ENCODE measurements at regions not wholly inside any gene's neighbourhood (a gene's known extent, or its start where the extent isn't known, plus 50 kb on each side); places are given as distances from the start of the nearest gene placed in this dataset.

DNA sequence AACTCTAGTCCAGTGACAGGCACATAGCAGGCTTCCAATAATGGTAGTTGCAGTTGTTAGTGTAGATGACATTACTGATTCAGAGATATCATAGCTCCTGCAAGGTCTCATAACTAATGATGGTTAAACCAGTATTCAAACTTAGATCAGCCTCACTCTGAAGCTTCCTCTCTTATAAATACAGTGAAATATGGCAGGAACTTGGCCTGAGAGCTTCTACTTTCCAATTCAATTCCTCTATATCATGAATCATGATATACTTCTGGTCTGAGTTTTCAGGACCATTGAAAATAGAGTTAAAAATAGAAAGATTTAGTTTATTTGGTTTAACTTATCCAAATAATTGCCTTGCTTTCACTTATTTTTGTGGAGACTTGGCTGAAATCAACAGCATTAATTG is 167.5 kb upstream of the NOVA1 start:
- DNase-seq (ENCODE audit: low read depth): no peak

DNA sequence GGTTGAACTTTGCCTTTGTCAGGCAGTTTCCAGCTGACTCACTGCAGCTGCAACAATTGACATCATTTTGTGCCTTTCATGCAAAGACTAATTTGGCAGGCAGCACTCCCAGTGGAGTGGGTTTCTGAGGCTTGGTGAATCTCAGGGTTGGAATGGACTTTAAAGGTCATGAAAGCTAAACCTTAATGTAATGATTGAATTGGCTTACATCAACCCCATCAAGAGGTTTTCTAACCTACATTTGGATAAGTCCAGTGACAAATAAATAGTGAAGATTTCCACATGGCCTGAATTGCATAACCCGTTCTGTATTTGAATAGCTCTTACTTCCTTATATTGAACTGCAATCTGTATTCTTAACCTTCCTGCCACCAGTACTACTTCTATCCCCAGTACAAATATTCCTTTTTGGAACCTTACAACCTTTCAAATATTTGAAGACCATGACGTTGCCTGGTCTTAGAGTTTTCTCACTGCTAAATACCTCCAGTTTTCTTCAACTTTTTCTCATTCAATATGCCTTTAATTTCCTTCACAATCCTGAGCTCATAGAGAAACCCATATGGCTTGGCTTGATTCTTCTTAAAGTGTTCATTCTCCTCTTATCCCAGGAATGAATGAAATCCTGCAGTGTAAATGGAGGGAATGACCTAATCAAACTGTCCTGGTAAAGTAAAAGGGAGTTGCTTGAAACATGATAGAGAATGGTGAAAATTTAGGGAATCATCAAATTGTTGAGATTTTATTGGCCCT is 168.1 kb upstream of the NOVA1 start:
- no peak overlapping the region for H3K4me3 ChIP-seq (ENCODE audit: low read length)
- TF ChIP-seq, protein P1, sequence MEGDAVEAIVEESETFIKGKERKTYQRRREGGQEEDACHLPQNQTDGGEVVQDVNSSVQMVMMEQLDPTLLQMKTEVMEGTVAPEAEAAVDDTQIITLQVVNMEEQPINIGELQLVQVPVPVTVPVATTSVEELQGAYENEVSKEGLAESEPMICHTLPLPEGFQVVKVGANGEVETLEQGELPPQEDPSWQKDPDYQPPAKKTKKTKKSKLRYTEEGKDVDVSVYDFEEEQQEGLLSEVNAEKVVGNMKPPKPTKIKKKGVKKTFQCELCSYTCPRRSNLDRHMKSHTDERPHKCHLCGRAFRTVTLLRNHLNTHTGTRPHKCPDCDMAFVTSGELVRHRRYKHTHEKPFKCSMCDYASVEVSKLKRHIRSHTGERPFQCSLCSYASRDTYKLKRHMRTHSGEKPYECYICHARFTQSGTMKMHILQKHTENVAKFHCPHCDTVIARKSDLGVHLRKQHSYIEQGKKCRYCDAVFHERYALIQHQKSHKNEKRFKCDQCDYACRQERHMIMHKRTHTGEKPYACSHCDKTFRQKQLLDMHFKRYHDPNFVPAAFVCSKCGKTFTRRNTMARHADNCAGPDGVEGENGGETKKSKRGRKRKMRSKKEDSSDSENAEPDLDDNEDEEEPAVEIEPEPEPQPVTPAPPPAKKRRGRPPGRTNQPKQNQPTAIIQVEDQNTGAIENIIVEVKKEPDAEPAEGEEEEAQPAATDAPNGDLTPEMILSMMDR (IDR thresholded peaks at IDR 0.05; ENCODE audit: insufficient read depth, low read depth, low read length, missing control alignments): no peak
- DNase-seq (ENCODE audit: low read depth): peak; percentile 53

More for the DNA sequence above, 167.5 kb upstream of the NOVA1 start:
- TF ChIP-seq, protein P1 (IDR thresholded peaks at IDR 0.05; ENCODE audit: insufficient read depth, low read depth, low read length, missing control alignments): no peak
- no peak overlapping the region for H3K4me3 ChIP-seq (ENCODE audit: low read length)

DNA sequence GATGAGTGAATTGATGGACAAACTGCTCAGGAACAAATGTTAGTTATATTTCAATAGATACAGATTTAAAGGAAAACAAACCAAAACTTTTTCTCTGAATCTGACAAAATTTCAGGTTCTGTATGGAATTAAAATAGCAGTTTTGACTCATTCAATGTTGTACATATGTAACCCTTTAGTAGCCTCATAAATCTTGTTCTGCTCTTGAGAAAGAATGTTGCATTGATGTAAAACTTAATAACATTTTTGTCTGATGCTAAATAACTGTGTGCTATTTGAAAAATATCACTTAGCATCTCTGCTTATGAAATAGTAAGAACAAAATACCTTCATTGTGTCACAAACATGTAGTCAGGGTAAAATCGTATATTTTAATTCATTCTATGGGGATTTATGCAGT is 168.9 kb upstream of the NOVA1 start:
- TF ChIP-seq, protein P1 (IDR thresholded peaks at IDR 0.05; ENCODE audit: insufficient read depth, low read depth, low read length, missing control alignments): no peak
- no peak for DNase-seq (ENCODE audit: low read depth)
- H3K4me3 ChIP-seq (ENCODE audit: low read length): no peak overlapping the region

DNA sequence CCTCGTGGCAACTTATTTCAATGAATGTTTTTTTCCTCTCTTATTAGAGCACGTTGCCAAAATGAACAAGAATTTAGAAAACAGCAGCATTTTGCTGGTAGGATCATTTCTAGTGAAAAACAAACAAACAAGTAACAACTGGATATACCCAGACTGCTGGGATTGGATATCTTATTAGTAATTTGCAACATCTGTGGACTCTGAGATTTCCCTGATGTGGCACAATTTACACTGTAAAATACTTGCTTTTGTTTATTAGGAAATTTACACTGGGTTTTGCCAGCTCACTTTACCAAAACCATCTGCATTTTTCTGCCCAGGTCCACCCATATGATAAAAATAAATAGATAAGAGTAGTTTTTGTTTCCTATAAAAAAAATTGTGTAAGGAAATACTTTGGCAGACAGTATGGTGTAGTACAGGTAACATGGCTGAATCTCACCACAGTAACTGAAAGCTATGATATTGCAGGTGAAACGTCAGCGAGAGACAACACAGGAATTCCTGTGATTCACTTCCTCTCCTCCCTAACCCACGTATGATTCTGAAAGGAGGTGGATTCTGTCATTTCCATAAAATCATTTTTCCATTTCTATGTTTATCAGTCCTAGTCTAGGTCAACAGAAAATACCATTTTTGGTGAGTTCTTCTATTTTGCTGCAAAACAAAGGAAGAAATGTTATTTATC is 176.2 kb upstream of the NOVA1 start:
- peak; percentile 57 for DNase-seq (ENCODE audit: low read depth)
- TF ChIP-seq, protein P1 (IDR thresholded peaks at IDR 0.05; ENCODE audit: insufficient read depth, low read depth, low read length, missing control alignments): no peak
- H3K4me3 ChIP-seq (ENCODE audit: low read length): no peak overlapping the region

DNA sequence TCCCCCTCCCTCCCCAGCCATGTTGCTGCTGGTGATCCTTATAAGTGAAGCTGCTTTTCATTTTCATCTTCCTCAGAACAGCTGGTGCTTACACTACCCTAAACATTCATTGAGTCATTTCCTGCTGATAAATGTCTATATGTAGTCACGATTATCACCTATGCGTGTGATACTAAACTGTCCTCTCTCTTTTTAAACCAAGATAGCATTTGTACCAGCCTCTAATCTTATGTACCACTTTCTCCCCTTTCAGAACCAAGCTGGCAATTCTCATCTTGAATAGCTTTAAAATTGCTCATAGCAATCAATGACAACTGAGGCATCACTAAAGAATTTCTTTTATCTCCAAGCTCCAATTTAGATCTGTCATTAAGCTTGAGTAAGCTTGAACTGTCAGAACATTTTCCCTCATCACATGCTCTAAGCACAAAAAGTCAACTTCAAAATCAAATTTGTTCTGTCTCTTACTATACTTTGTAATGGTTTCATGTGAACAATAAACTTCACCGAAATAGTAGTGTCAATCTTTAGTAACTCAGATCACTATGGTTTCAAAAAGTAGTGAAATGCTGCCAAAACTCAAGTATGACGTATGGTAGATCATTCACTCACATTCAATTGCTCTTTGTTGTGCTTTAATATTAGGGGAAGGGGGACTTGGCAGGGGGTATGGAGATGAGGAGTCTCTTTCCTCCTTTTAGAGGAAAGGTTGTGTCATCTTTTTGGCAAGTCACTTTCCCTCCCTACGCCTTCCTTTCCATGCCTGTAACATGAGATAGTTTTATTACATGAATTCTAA is 178.1 kb upstream of the NOVA1 start:
- H3K4me3 ChIP-seq (ENCODE audit: low read length): no peak overlapping the region
- peak; percentile 49 for DNase-seq (ENCODE audit: low read depth)
- TF ChIP-seq, protein P1 (IDR thresholded peaks at IDR 0.05; ENCODE audit: insufficient read depth, low read depth, low read length, missing control alignments): no peak

DNA sequence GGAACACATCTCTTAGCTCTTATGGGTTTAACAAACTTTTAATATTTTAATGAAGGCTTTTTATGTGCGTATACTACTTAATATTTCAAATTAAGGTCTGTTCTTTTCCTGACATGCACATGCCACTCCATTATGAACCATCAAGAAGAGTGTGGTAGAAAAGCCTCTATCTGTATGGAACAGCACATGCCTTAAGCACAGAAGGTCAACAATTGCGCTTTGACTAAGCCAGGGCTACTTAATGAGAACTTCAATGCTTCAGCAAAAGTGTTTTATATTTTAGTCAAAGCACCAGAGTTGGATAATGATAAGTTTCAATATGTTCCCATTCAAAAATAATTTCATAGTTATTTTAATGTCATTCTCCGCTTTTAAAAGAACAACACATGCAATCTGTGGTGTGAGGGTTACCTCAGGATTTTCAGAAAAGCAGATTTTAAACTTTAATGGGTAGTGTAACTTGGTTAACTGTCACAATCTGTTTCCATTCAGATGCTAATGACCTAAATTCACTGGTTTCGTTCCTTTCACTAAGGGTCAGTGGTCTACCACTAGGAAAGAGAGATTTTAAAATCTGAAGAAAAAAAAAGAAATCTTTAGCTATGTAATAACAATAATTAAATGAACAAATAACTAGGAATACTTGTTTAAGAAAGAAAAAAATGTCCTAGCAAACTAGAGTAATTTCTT is 193.4 kb upstream of the NOVA1 start:
- TF ChIP-seq, protein P1 (IDR thresholded peaks at IDR 0.05; ENCODE audit: insufficient read depth, low read depth, low read length, missing control alignments): no peak
- no peak for DNase-seq (ENCODE audit: low read depth)
- H3K4me3 ChIP-seq (ENCODE audit: low read length): no peak overlapping the region

Data from epithelial cell of esophagus (primary cell).